ENCODE measurements at regions not wholly inside any gene's neighbourhood (a gene's known extent, or its start where the extent isn't known, plus 50 kb on each side); places are given as distances from the start of the nearest gene placed in this dataset.
"Not testable (repeated sequence)": the region's sequence is repeated elsewhere in the genome, so short reads cannot be mapped to it uniquely, and the experiment has no call there.

- no peak for DNase-seq
These were observed 395.7 kb upstream of the NRG3 start for GRCh38 chr10:81479316-81479715.

DNA sequence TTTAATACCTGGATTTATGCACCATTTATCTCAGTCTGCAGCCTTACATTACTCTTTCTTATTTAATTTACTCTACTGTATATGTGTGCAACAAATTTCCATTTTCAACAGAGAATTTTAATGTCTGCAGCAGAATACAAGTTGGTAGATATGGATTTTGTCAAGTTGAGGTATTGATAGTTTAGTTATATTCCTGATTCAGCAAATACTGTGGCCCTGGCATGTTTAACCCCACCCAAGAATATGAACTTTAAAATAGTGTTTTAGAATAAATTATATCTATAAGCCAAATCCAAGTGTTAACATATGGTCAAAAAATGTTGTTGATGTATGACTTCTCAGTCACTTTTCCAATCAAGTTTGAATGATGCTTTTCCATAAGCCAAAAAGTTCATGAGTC is 378.4 kb upstream of the NRG3 start:
- DNase-seq: no peak

- DNase-seq: peak in 2 of 4 experiments; percentile 7
These were observed 376.9 kb upstream of the NRG3 start for GRCh38 chr10:81498011-81498551.

DNA sequence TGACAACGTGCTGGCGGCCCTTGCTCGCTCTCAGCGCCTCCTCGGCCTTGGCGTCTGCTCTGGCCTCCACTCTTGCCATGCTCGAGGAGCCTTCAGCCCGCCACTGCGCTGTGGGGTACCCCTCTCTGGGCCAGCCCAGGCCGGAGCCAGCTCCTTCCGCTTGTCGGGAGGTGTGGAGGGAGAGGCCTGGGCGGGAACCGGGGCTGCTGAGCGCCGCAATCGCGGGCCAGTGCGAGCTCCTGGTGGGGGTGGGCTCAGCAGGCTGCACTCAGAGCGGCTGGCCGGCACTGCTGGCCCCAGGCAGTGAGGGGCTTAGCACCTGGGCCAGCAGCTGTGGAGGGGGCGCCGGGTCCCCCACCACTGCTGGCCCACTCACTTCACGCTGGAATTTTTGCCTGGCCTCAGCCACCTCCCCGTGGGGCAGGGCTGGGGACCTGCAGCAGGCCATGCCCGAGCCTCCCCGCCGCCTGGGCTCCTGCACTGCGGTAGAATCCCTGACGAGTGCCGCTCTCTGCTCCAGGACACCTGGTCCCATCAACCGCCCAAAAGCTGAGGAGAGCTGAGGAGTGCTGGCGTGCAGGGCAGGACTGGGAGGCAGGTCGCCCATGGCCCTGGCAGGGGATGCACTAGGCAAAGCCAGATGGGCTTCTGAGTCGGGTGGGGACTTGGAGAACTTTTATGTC is 372.2 kb upstream of the NRG3 start:
- no peak for DNase-seq

GRCh38 chr10:81505777-81506176 is 369.2 kb upstream of the NRG3 start:
- DNase-seq: not testable (repeated sequence)

- DNase-seq: no peak
These were observed 360.2 kb upstream of the NRG3 start for GRCh38 chr10:81514811-81515210.

DNA sequence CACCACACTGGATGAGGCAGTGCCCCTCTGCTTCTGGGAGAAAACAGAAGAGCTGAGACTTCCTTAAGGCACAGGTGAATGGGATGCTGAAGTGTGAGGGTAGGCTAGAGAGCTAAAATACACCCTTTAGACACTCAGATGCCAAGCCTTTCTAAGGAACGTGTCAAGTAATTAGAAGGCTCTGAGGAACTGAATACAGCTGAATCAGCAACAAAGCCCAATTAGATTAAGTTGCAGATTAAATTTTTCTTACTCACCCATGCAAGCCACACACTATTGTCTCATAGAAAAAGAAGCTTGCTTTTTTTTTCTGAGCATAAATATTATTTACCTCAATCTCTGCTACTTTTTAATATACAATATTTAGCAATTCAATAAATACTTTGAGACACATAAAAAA is 354.3 kb upstream of the NRG3 start:
- no peak for DNase-seq

GRCh38 chr10:81524467-81524866 is 350.5 kb upstream of the NRG3 start:
- no peak for DNase-seq

GRCh38 chr10:81532403-81532802 is 342.6 kb upstream of the NRG3 start:
- no peak for DNase-seq

DNA sequence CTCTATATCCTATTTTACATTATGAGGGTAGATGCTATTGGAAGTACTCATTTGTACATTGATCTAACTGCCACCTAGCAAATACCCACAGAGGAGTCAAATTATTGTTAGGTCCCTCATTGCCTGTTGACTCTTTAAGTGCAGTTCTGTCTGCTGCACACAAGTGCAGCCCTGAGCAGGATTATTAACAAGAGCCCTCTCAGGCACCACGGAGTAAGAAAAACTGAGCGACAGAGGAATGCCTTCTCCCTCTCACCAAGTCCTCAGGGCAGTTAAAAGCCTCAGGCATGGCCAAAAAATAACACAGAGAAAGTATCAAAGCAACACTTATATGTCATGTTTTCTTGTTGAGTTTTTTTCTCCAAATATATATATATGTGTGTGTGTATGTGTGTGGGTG is 340.0 kb upstream of the NRG3 start:
- DNase-seq: no peak

DNA sequence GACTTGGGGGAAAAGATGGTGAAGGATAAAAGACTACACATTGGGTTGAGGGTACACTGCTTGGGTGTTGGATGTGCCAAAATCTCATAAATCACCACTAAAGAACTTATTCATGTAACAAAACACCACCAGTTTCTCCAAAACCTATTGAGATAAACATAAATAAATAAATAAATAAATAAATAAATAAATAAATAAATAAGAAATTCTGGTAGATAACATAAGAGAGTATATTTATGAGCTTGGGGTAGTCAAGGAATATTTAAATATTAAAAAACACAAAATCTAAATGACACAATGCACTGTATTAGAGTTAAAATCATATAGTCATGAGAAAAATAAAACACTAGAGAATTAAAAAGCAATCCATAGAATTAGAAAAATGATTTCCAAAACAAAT is 333.5 kb upstream of the NRG3 start:
- no peak for DNase-seq

DNA sequence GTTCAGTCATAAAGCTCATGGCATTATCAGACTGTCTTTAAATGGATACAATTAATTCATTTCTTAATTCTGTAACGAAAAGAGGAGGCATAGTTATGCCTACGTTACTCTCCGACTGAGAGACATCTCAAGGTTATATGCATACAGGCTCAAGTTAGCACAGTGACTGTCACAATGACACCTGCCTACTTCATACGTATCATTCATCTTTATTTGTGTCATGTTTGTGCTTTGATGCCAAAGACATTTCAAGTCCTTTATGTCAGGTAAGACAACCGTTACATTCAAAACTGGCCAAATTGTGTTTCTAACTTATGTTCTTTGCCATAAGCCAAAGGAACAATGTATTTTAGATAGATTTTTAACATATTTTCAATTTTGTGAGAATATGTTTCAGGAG is 328.8 kb upstream of the NRG3 start:
- DNase-seq: no peak

DNA sequence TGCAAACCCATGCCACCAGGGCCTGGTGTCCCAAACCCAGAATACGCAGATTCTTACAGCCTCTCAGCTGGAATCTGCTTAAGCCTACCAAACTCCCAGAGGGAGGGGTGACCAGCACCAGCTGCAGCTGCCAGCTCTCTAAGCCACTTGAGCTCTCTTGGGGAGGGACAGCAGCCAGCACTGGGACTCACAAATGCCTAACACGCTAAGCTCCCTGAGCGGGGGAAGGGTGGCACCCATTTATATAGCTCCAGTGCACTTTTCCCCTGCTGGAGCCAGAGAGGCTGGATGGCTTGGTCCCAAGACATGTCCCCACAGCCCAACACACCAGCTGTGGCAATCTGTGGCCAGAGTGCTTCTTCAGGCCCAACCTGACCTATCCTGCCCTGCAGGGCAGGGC is 326.8 kb upstream of the NRG3 start:
- no peak for DNase-seq

- no peak for DNase-seq
These were observed 310.9 kb upstream of the NRG3 start for GRCh38 chr10:81564143-81564542.

GRCh38 chr10:81569488-81569887 is 305.5 kb upstream of the NRG3 start:
- DNase-seq: no peak

GRCh38 chr10:81570349-81570748 is 304.6 kb upstream of the NRG3 start:
- DNase-seq: no peak

DNA sequence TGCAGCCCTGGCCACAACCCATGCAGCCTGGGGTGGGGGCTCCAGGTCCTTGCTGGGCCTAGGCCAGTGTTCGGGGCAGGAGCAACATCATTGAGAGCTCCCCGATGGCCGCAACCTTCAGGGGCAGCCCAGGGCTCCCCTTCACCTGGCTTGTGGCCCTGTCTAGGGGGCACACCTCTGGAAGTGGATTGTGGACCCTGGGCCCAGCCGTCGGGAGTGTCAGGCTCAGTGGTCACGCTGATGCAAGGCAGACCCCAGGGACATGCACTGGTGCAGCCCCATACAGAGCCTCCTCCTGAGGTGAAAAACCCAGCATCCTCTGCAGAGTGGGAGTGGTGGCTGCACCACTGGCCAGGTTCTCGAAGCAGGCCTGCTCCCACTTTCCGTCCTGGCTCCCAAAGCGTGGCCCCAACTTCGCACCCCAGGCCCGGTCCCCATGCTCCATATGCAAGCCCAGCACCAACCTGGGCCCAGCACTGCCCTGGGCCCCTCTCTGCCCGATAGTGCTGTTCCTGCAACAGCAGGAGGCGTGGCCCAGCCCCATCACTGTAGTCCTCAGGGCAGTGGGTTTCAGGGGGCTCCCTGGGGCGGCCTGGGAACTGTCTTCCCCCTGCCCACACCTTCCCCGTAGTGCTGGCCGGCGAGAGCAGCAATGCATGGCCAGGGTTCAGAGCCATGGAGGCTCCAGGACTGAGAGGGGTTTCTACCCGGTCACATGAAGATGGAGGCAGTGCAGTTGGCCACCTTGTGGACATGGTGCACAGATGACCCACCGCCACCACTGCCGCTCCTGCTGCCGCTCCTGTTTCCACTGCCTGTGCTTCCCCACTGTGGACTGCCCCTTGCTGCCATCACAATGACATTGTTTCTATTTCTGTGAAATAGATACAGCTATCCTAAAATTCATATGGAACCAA is 303.9 kb upstream of the NRG3 start:
- no peak for DNase-seq

GRCh38 chr10:81575036-81575435 is 300.0 kb upstream of the NRG3 start:
- DNase-seq: no peak

DNA sequence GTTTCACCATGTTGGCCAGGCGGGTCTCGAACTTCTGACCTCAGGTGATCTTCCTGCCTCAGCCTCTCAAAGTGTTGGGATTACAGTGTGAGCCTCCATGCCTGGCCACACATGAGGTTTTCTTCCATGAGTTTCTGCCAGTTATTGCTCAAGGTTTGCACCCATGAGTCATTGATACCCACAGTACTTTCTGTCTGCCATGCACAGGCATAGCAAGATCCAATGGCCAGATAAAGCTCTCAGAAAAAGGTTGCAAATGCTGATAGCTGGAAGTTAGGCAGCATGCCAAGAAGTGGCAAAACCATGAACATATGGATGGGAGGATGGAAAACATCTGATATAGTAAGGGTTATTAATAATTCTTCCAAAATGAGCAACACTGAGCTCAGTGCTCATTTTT is 298.7 kb upstream of the NRG3 start:
- DNase-seq: no peak

GRCh38 chr10:81594991-81595390 is 280.0 kb upstream of the NRG3 start:
- DNase-seq: no peak

GRCh38 chr10:81600185-81600584 is 274.8 kb upstream of the NRG3 start:
- DNase-seq: peak in 1 of 4 experiments; percentile 1

DNA sequence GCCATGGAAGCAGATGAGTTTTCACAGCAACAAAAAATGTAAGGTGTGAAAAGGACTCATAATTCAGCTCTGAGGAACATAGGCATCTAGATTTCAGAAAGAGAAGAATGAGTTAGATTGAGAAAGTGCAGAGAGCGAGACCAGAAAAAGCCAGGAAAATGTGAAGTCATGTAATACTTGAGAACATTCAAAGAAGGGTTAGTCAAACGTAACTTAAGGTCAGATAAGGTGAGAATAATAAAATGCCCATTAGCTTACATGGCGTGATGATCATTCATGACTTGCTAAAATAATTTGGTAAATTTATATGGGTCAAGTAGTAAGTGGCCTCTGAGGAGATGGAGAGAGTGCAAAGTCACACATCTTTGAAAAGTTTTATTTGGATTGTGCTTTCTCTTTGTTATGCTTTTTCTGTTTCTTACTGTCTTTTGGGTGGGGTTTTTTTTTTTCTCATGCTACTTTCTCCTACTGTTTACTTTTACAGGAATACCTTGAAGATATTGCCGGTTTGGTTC is 271.8 kb upstream of the NRG3 start:
- no peak for DNase-seq

DNA sequence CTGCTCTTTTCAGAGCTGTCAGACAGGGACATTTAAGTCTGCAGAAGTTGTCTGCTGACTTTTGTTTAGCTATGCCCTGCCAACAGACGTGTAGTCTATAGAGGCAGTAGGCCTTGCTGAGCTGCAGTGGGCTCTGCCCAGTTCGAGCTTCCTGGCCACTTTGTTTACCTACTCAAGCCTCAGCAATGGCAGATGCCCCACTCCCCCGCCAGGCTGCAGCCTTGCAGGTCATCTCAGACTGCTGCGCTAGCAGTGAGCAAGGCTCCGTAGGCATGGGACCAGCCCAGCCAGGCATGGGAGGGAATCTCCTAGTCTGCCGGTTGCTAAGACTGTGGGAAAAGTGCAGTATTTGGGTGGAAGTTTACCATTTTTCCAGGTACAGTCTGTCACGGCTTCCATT is 230.5 kb upstream of the NRG3 start:
- DNase-seq: not testable (repeated sequence)

- DNase-seq: no peak
These were observed 219.0 kb upstream of the NRG3 start for GRCh38 chr10:81655986-81656385.

All from suppressor macrophage (primary cell).